ENCODE measurements at regions not wholly inside any gene's neighbourhood (a gene's known extent, or its start where the extent isn't known, plus 50 kb on each side); places are given as distances from the start of the nearest gene placed in this dataset.

DNA sequence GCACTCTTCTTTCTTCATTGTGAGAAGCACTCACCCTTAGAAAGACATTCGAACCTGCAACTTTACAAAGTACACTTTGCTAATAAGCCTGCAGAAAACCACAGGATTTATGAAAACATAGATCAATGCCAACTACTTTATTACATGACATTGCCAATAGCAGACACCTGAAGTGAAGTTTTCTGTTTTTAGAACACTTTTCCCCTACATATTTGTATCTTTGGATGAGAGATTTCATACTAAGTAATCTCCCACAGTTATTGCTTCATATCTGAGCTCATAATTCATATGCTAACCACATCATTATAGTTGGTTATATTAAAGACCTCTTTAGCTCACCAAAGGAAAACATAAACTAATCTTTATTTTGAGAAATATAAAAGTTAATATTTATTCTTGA lies 276.5 kb upstream of the CTSO start:
- TF ChIP-seq POLR2A (IDR thresholded peaks at IDR 0.05) = no peak
- TF ChIP-seq, protein P1, sequence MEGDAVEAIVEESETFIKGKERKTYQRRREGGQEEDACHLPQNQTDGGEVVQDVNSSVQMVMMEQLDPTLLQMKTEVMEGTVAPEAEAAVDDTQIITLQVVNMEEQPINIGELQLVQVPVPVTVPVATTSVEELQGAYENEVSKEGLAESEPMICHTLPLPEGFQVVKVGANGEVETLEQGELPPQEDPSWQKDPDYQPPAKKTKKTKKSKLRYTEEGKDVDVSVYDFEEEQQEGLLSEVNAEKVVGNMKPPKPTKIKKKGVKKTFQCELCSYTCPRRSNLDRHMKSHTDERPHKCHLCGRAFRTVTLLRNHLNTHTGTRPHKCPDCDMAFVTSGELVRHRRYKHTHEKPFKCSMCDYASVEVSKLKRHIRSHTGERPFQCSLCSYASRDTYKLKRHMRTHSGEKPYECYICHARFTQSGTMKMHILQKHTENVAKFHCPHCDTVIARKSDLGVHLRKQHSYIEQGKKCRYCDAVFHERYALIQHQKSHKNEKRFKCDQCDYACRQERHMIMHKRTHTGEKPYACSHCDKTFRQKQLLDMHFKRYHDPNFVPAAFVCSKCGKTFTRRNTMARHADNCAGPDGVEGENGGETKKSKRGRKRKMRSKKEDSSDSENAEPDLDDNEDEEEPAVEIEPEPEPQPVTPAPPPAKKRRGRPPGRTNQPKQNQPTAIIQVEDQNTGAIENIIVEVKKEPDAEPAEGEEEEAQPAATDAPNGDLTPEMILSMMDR (IDR thresholded peaks at IDR 0.05) = no peak
